Ovary (tissue), 7 donors: ENCODE measurements at regions not wholly inside any gene's neighbourhood (a gene's known extent, or its start where the extent isn't known, plus 50 kb on each side); places are given as distances from the start of the nearest gene placed in this dataset.

Source experiments
- DNase-seq, 5 donors: peaks; one replicate each; pipeline ENCODE4 v3.0.0-alpha.2; 2019 to 2020
- H3K27ac ChIP-seq, 2 donors: fragments of 200-600 bp; one replicate each; pipeline versions ENCODE4 v1.5.1 to v1.8.0; 2019 to 2022
- H3K27me3 ChIP-seq: fragments of 200-600 bp; one replicate; pipeline ENCODE4 v1.8.0; 2022
- H3K36me3 ChIP-seq: fragments of 200-600 bp; sonication (generic); one replicate; pipeline ENCODE4 v1.5.1; 2019
- H3K4me1 ChIP-seq: one replicate; pipeline ENCODE4 v1.8.1; 2013; ENCODE audit warnings: mild to moderate bottlenecking, moderate library complexity; ENCODE audit not compliant: insufficient read depth
- H3K4me3 ChIP-seq: fragments of 200-600 bp; sonication (generic); one replicate; pipeline ENCODE4 v1.5.1; 2017
- H3K9me3 ChIP-seq, 2 donors: fragments of 200-600 bp in 1 of 2; sonication (generic) in 1 of 2; one replicate each; pipeline versions ENCODE4 v1.5.1 to v1.8.1; 2013 to 2019; ENCODE audit warnings: mild to moderate bottlenecking in 1 of 2, moderate library complexity in 1 of 2
- CTCF ChIP-seq, 3 donors: fragments of 450-650 bp in 2 of 3; fragments of 200-600 bp in 1 of 3; IDR thresholded peaks; one replicate each; pipeline versions ENCODE4 v1.5.1 to v1.8.0; 2016 to 2022; ENCODE audit warnings: antibody characterized with exemption in 3 of 3, mild to moderate bottlenecking in 1 of 3
- EP300 ChIP-seq: sonication (generic); formaldehyde crosslinking; IDR thresholded peaks from one replicate; pipeline ENCODE4 v1.6.1; 2017; ENCODE audit warnings: antibody characterized with exemption
- POLR2A ChIP-seq: fragments of 450-650 bp; IDR thresholded peaks from one replicate; pipeline ENCODE4 v1.6.1; 2017; ENCODE audit warnings: antibody characterized with exemption, mild to moderate bottlenecking, moderate library complexity
- WGBS, 3 donors: extraction: QIAGEN DNeasy Blood & Tissue Kit in 1 of 3; methylation state at CpG; one replicate each; pipeline versions ENCODE4 v1.1.5 to v1.1.7; 2013 to 2017; 5-methylcytosine and 5-hydroxymethylcytosine counted together
- intact Hi-C, 4 donors: fragments of 100-400 bp; cut with DNase I; formaldehyde crosslinking; loops; one replicate each; pipeline versions ENCODE4 v1.11.0 to v1.15.1; 2022 to 2023
- donor health status: DM: no; HTN: no; CAD: no; lungs with moderate emphysema.
- donor health status: DM: no; HTN: no; CAD: no.
- donor health status: Bipolar disorder and iron deficiency.
- donor health status: DM: no; HTN: no; CAD: no.
- donor health status: DM: yes; HTN: yes; CAD: no.

GRCh38 chr5:87754009-87754757, 341.5 kb upstream of the CCNH start:
- no peaks in the 10 kb centered on the region for H3K9me3 ChIP-seq
- H3K27ac ChIP-seq, result no peak overlapping the region
- H3K27me3 ChIP-seq, result no peaks in the 10 kb centered on the region
- no peak for TF ChIP-seq POLR2A
- no peak for TF ChIP-seq CTCF (IDR thresholded peaks at IDR 0.05)
- no peak for TF ChIP-seq EP300
- WGBS, 3 donors, result 15 to 24% (median 16%) methylated on average over 6 of the region's 6 CpGs
- intact Hi-C loops, result no loop called here
- no peaks in the 10 kb centered on the region for H3K4me1 ChIP-seq
- no peak overlapping the region for H3K4me3 ChIP-seq
- DNase-seq, result no peak
- H3K36me3 ChIP-seq, result no peaks in the 10 kb centered on the region

- no peak for DNase-seq
- Histone ChIP-seq H3K36me3 (no peaks in the 10 kb centered on the region), H3K4me1 (no peaks in the 10 kb centered on the region), H3K4me3 (no peak overlapping the region), H3K27ac (no peak overlapping the region), H3K9me3 (no peaks in the 10 kb centered on the region), H3K27me3 (no peaks in the 10 kb centered on the region)
- intact Hi-C loops, result no loop called here
- WGBS, 3 donors, result 80 to 87% (median 84%) methylated on average over 4 of the region's 4 CpGs
- no peak for TF ChIP-seq POLR2A
- no peak for TF ChIP-seq CTCF (IDR thresholded peaks at IDR 0.05)
- no peak for TF ChIP-seq EP300
These were observed 339.6 kb upstream of the CCNH start for GRCh38 chr5:87752362-87752761.

- DNase-seq, result no peak
These were observed 339.1 kb upstream of the CCNH start for GRCh38 chr5:87751824-87752223.

GRCh38 chr5:87746891-87747377, 334.2 kb upstream of the CCNH start:
- intact Hi-C loops, result no loop called here
- no peaks in the 10 kb centered on the region for H3K27me3 ChIP-seq
- no peak for DNase-seq
- WGBS, 3 donors, result 76 to 90% (median 79%) methylated on average over 2 of the region's 2 CpGs
- no peak overlapping the region for H3K27ac ChIP-seq
- H3K9me3 ChIP-seq, result no peaks in the 10 kb centered on the region
- no peak overlapping the region for H3K4me3 ChIP-seq
- no peaks in the 10 kb centered on the region for H3K36me3 ChIP-seq
- H3K4me1 ChIP-seq, result no peaks in the 10 kb centered on the region
- TF ChIP-seq EP300 (no peak), POLR2A (no peak), CTCF (IDR thresholded peaks at IDR 0.05) (no peak)

More at GRCh38 chr5:87751824-87752223, 339.1 kb upstream of the CCNH start:
- Histone ChIP-seq H3K36me3 (no peaks in the 10 kb centered on the region), H3K27me3 (no peaks in the 10 kb centered on the region), H3K4me3 (no peak overlapping the region), H3K27ac (no peak overlapping the region), H3K4me1 (no peaks in the 10 kb centered on the region), H3K9me3 (no peaks in the 10 kb centered on the region)
- 76 to 80% (median 78%) methylated on average over 4 of the region's 4 CpGs for WGBS, 3 donors
- TF ChIP-seq POLR2A (no peak), EP300 (no peak), CTCF (IDR thresholded peaks at IDR 0.05) (no peak)
- intact Hi-C loops, result no loop called here
